ENCODE measurements at regions not wholly inside any gene's neighbourhood (a gene's known extent, or its start where the extent isn't known, plus 50 kb on each side); places are given as distances from the start of the nearest gene placed in this dataset.

- H2AFZ ChIP-seq (ENCODE audit: low read length) = no peak overlapping the region
- H4K5ac ChIP-seq (ENCODE audit: insufficient read length, low read depth, low read length) = no peak overlapping the region
- no peak overlapping the region for H3K4ac ChIP-seq (replicated peaks; ENCODE audit: insufficient read length, low read depth, low read length)
- no peak for TF ChIP-seq MAX (IDR thresholded peaks at IDR 0.05)
- TF ChIP-seq GTF2F1 (IDR thresholded peaks at IDR 0.05; ENCODE audit: borderline replicate concordance, low read depth, low read length) = no peak
- no peak for TF ChIP-seq EZH2 (IDR thresholded peaks at IDR 0.05; ENCODE audit: low read depth, low read length, severe bottlenecking)
- TF ChIP-seq ASH2L (IDR thresholded peaks at IDR 0.05; ENCODE audit: low read length) = no peak
- no peak for TF ChIP-seq JUN (IDR thresholded peaks at IDR 0.05; ENCODE audit: low read depth, low read length)
- H4K91ac ChIP-seq (replicated peaks; ENCODE audit: insufficient read length, low read length) = no peak overlapping the region
- no peak overlapping the region for H3K27ac ChIP-seq (ENCODE audit: low read depth, low read length)
- H3K79me1 ChIP-seq (ENCODE audit: low read depth, low read length) = 0 out of 2 replicates have a peak, but pooled peaks cover 3% of the 10 kb centered on the region
- DNase-seq (ENCODE audit: low read depth in 1 of 2, low spot score in 2 of 2) (no peak), FAIRE-seq (no peak)
- H2BK20ac ChIP-seq (ENCODE audit: low read length) = no peak overlapping the region
- H4K8ac ChIP-seq (ENCODE audit: extremely low read depth, insufficient read depth, low read length) = no peak overlapping the region
- H3K14ac ChIP-seq (ENCODE audit: insufficient read length) = no peak overlapping the region
- no peak overlapping the region for H2BK120ac ChIP-seq (replicated peaks; ENCODE audit: low read depth, low read length)
- no peak overlapping the region for H3K23ac ChIP-seq (ENCODE audit: insufficient read length)
- H3K56ac ChIP-seq (replicated peaks; ENCODE audit: insufficient read length, low read depth, low read length) = no peak overlapping the region
- H4K20me1 ChIP-seq (replicated peaks in 1 of 2; ENCODE audit: control insufficient read depth in 1 of 2, insufficient read depth in 2 of 2, low read length in 2 of 2) = no peaks in the 10 kb centered on the region
- no peak overlapping the region for H2BK15ac ChIP-seq (ENCODE audit: low read length)
- H3K36me3 ChIP-seq (ENCODE audit: control insufficient read depth in 2 of 4, insufficient read depth in 4 of 4, low read length in 3 of 4) = 0 out of 8 replicates have a peak, but pooled peaks cover 0 to 3% (median 0%) of the 10 kb centered on the region in 4 experiments
- H2AK5ac ChIP-seq (ENCODE audit: low read depth, low read length) = no peak overlapping the region
- no peaks in the 10 kb centered on the region for H3K9me3 ChIP-seq (ENCODE audit: insufficient read depth in 2 of 2, low read depth in 1 of 2, low read length in 1 of 2)
- no peak overlapping the region for H3K18ac ChIP-seq (ENCODE audit: extremely low read depth, low read length)
- ChIA-PET CTCF (ENCODE audit: partially characterized antibody) (no interaction called here), POLR2A (ENCODE audit: partially characterized antibody) (no interaction called here)
- no peak overlapping the region for H3K4me3 ChIP-seq (ENCODE audit: extremely low read depth in 1 of 4, insufficient read depth in 2 of 4, low read depth in 3 of 4, low read length in 4 of 4)
- no peaks in the 10 kb centered on the region for H3K27me3 ChIP-seq (replicated peaks in 1 of 4; ENCODE audit: control insufficient read depth in 3 of 4, extremely low read depth in 1 of 4, insufficient read depth in 3 of 4, low read length in 3 of 4)
- no peak overlapping the region for H3K4me2 ChIP-seq (ENCODE audit: insufficient read depth in 1 of 2, low read depth in 2 of 2, low read length in 2 of 2)
- H2BK12ac ChIP-seq (ENCODE audit: low read depth, low read length) = no peak overlapping the region
- H3K23me2 ChIP-seq (ENCODE audit: low read depth, low read length) = no peaks in the 10 kb centered on the region
- 87% methylated on average over 4 of the region's 4 CpGs; no CpG with 5 or more reads in 1 of the 2 experiments for WGBS, 2 experiments (ENCODE audit: extremely low coverage in 1 of 2, insufficient coverage in 1 of 2, insufficient read length in 1 of 2, insufficient replicate concordance in 2 of 2, low coverage in 1 of 2, low lambda C conversion rate in 2 of 2, missing lambda C conversion rate in 1 of 2)
- H3K79me2 ChIP-seq (ENCODE audit: control insufficient read depth in 1 of 2, insufficient read depth in 2 of 2, low read length in 2 of 2) = no peaks in the 10 kb centered on the region
- H3K9ac ChIP-seq (replicated peaks in 1 of 4; ENCODE audit: extremely low read depth in 1 of 4, low read depth in 3 of 4, low read length in 3 of 4) = no peak overlapping the region
- H2BK5ac ChIP-seq (ENCODE audit: low read depth, low read length) = no peak overlapping the region
- peaks cover 5 to 8% (median 7%) of the 10 kb centered on the region in 4 experiments; a peak in 6 of 7 replicates for H3K4me1 ChIP-seq (replicated peaks in 1 of 4; ENCODE audit: control insufficient read depth in 3 of 4, insufficient read depth in 4 of 4, low read length in 3 of 4)
Observed at GRCh38 chr9:675697-676370, 165.7 kb upstream of the DMRT1 start.

All from H1 (cell line).